ENCODE measurements at regions not wholly inside any gene's neighbourhood (a gene's known extent, or its start where the extent isn't known, plus 50 kb on each side); places are given as distances from the start of the nearest gene placed in this dataset.

- TF ChIP-seq ARNT (IDR thresholded peaks at IDR 0.05) (no peak), SUZ12 (IDR thresholded peaks at IDR 0.05) (no peak)
Measured at GRCh38 chr10:113978802-113979201, 64.9 kb upstream of the ADRB1 start.
